ENCODE measurements at regions not wholly inside any gene's neighbourhood (a gene's known extent, or its start where the extent isn't known, plus 50 kb on each side); places are given as distances from the start of the nearest gene placed in this dataset.

DNA sequence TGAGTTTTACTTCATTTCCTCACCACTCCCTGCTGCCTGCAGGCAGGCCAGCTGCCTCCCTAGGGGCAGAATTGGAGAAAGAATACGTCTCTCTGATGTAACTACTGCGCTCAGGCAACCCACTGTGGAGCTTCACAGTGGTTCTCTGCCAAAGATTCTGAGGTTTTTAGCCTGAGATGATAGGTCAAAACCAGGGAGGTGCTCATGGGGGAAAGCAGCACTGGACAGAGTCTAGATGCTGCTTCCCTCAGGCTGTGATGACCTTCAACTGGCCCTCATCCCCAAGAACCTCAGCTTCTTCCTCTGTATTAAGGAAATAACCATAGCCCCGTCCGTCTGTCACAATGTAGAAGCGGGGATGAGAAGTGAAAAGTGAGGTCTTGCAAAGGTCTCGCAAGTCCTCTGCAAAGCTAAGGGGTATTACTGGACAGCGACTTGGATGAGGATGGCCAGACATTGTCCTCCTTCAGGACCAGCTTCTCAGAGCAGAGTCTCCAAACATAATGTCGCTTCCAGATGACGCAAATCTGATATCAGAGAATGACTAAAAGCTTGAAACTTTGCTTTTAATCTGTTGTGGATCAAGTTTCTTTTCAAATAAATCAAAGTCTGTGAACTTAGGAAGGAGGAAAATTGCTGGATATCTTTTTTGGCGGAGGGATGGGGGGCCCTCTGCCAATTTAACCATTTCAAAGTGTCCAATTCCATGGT, 65.9 kb upstream of the ATP5PO start:
- TF ChIP-seq MXI1 (IDR thresholded peaks at IDR 0.05; ENCODE audit: low read depth, low read length) (no peak), EGR1 (IDR thresholded peaks at IDR 0.05; ENCODE audit: borderline replicate concordance in 1 of 2, low read depth in 2 of 2, low read length in 2 of 2) (no peak), POLR2A (IDR thresholded peaks at IDR 0.05; ENCODE audit: low read depth, low read length) (no peak)
- TF ChIP-seq, protein P1, sequence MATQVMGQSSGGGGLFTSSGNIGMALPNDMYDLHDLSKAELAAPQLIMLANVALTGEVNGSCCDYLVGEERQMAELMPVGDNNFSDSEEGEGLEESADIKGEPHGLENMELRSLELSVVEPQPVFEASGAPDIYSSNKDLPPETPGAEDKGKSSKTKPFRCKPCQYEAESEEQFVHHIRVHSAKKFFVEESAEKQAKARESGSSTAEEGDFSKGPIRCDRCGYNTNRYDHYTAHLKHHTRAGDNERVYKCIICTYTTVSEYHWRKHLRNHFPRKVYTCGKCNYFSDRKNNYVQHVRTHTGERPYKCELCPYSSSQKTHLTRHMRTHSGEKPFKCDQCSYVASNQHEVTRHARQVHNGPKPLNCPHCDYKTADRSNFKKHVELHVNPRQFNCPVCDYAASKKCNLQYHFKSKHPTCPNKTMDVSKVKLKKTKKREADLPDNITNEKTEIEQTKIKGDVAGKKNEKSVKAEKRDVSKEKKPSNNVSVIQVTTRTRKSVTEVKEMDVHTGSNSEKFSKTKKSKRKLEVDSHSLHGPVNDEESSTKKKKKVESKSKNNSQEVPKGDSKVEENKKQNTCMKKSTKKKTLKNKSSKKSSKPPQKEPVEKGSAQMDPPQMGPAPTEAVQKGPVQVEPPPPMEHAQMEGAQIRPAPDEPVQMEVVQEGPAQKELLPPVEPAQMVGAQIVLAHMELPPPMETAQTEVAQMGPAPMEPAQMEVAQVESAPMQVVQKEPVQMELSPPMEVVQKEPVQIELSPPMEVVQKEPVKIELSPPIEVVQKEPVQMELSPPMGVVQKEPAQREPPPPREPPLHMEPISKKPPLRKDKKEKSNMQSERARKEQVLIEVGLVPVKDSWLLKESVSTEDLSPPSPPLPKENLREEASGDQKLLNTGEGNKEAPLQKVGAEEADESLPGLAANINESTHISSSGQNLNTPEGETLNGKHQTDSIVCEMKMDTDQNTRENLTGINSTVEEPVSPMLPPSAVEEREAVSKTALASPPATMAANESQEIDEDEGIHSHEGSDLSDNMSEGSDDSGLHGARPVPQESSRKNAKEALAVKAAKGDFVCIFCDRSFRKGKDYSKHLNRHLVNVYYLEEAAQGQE (IDR thresholded peaks at IDR 0.05; ENCODE audit: low read depth, low read length) = no peak
- TF ChIP-seq, protein P2, sequence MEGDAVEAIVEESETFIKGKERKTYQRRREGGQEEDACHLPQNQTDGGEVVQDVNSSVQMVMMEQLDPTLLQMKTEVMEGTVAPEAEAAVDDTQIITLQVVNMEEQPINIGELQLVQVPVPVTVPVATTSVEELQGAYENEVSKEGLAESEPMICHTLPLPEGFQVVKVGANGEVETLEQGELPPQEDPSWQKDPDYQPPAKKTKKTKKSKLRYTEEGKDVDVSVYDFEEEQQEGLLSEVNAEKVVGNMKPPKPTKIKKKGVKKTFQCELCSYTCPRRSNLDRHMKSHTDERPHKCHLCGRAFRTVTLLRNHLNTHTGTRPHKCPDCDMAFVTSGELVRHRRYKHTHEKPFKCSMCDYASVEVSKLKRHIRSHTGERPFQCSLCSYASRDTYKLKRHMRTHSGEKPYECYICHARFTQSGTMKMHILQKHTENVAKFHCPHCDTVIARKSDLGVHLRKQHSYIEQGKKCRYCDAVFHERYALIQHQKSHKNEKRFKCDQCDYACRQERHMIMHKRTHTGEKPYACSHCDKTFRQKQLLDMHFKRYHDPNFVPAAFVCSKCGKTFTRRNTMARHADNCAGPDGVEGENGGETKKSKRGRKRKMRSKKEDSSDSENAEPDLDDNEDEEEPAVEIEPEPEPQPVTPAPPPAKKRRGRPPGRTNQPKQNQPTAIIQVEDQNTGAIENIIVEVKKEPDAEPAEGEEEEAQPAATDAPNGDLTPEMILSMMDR (IDR thresholded peaks at IDR 0.05 in 2 of 3, conservative IDR thresholded peaks at IDR 0.05 in 1 of 3; ENCODE audit: control insufficient read depth in 2 of 3, extremely low read depth in 1 of 3, insufficient read depth in 1 of 3, low read depth in 3 of 3, low read length in 3 of 3) = no peak

Data from GM12878 (cell line).